Trophoblast cell (in vitro differentiated cells and primary cell): ENCODE measurements at regions not wholly inside any gene's neighbourhood (a gene's known extent, or its start where the extent isn't known, plus 50 kb on each side); places are given as distances from the start of the nearest gene placed in this dataset.
"Not testable (repeated sequence)": the region's sequence is repeated elsewhere in the genome, so short reads cannot be mapped to it uniquely, and the experiment has no call there.

Experiments used
- DNase-seq, 2 donors: peaks; one replicate each; pipeline ENCODE4 v3.0.0-alpha.2; 2016
- H2AFZ ChIP-seq: 2 replicates; pipeline ENCODE4 v1.6.1; 2013; ENCODE audit warnings: low read length, moderate library complexity, mild to moderate bottlenecking; ENCODE audit not compliant: insufficient read depth, poor library complexity
- H2AK5ac ChIP-seq: 2 replicates; pipeline ENCODE4 v1.6.1; 2013; ENCODE audit warnings: mild to moderate bottlenecking, low read length
- H2BK120ac ChIP-seq: 2 replicates; pipeline ENCODE4 v1.6.1; 2013; ENCODE audit warnings: low read length, mild to moderate bottlenecking, moderate library complexity; ENCODE audit not compliant: insufficient read depth, poor library complexity
- H2BK12ac ChIP-seq: 2 replicates; pipeline ENCODE4 v1.6.1; 2013; ENCODE audit warnings: mild to moderate bottlenecking, low read length, moderate library complexity
- H2BK5ac ChIP-seq: 2 replicates; pipeline ENCODE4 v1.6.1; 2013; ENCODE audit warnings: low read length, low read depth, moderate library complexity, mild to moderate bottlenecking; ENCODE audit not compliant: poor library complexity
- H3K14ac ChIP-seq: 2 replicates; pipeline ENCODE4 v1.6.1; 2013; ENCODE audit warnings: mild to moderate bottlenecking, low read length
- H3K18ac ChIP-seq: 2 replicates; pipeline ENCODE4 v1.6.1; 2013; ENCODE audit warnings: mild to moderate bottlenecking, low read length
- H3K23ac ChIP-seq: 2 replicates; pipeline ENCODE4 v1.6.1; 2013; ENCODE audit warnings: low read length
- H3K27ac ChIP-seq: 2 replicates; pipeline ENCODE4 v1.5.1; 2013; ENCODE audit warnings: low read depth, mild to moderate bottlenecking, inconsistent platforms, low read length, moderate library complexity
- H3K27me3 ChIP-seq: 2 replicates; pipeline ENCODE4 v1.6.1; 2013; ENCODE audit warnings: inconsistent platforms, mild to moderate bottlenecking, low read length, moderate library complexity; ENCODE audit not compliant: insufficient read depth
- H3K36me3 ChIP-seq, 2 experiments: 1 replicate in 1 of 2; 2 replicates in 1 of 2; pipeline ENCODE4 v1.6.1; 2013; ENCODE audit warnings: low read length in 2 of 2, mild to moderate bottlenecking in 2 of 2, moderate library complexity in 1 of 2; ENCODE audit not compliant: insufficient read depth in 2 of 2, control insufficient read depth in 1 of 2
- H3K4ac ChIP-seq: 2 replicates; pipeline ENCODE4 v1.6.1; 2013; ENCODE audit warnings: low read depth, mild to moderate bottlenecking, low read length, moderate library complexity
- H3K4me1 ChIP-seq, 2 experiments: 1 replicate in 1 of 2; 2 replicates in 1 of 2; pipeline ENCODE4 v1.6.1; 2013; ENCODE audit warnings: low read length in 2 of 2, mild to moderate bottlenecking in 2 of 2, moderate library complexity in 1 of 2; ENCODE audit not compliant: insufficient read depth in 2 of 2, control insufficient read depth in 1 of 2
- H3K4me2 ChIP-seq: 2 replicates; pipeline ENCODE4 v1.6.1; 2013; ENCODE audit warnings: inconsistent platforms, mild to moderate bottlenecking, low read length, moderate library complexity
- H3K4me3 ChIP-seq: 2 replicates; pipeline ENCODE4 v1.5.1; 2013; ENCODE audit warnings: mild to moderate bottlenecking, low read depth, low read length, inconsistent platforms
- H3K79me1 ChIP-seq: one replicate; pipeline ENCODE4 v1.6.1; 2013; ENCODE audit warnings: low read length
- H3K79me2 ChIP-seq: 2 replicates; pipeline ENCODE4 v1.6.1; 2013; ENCODE audit warnings: low read length, mild to moderate bottlenecking; ENCODE audit not compliant: control insufficient read depth, insufficient read depth, poor library complexity
- H3K9ac ChIP-seq: 2 replicates; pipeline ENCODE4 v1.6.1; 2013; ENCODE audit warnings: mild to moderate bottlenecking, low read length
- H3K9me3 ChIP-seq: 2 replicates; pipeline ENCODE4 v1.6.1; 2013; ENCODE audit warnings: low read depth, mild to moderate bottlenecking, control low read depth, inconsistent platforms, low read length; ENCODE audit not compliant: insufficient read depth
- H4K12ac ChIP-seq: 2 replicates; pipeline ENCODE4 v1.6.1; 2013; ENCODE audit warnings: low read depth, mild to moderate bottlenecking, low read length, moderate library complexity
- H4K8ac ChIP-seq: 2 replicates; pipeline ENCODE4 v1.6.1; 2013; ENCODE audit warnings: low read depth, mild to moderate bottlenecking, low read length, moderate library complexity
- H4K91ac ChIP-seq: one replicate; pipeline ENCODE4 v1.6.1; 2013; ENCODE audit warnings: low read depth, mild to moderate bottlenecking, low read length, moderate library complexity
- WGBS: extraction: QIAGEN DNeasy Blood & Tissue Kit; methylation state at CpG from one replicate; pipeline ENCODE4 v1.1.7; 2013; ENCODE audit warnings: missing lambda C conversion rate; ENCODE audit not compliant: insufficient read length, insufficient coverage; ENCODE audit errors: extremely low coverage; 5-methylcytosine and 5-hydroxymethylcytosine counted together

DNA sequence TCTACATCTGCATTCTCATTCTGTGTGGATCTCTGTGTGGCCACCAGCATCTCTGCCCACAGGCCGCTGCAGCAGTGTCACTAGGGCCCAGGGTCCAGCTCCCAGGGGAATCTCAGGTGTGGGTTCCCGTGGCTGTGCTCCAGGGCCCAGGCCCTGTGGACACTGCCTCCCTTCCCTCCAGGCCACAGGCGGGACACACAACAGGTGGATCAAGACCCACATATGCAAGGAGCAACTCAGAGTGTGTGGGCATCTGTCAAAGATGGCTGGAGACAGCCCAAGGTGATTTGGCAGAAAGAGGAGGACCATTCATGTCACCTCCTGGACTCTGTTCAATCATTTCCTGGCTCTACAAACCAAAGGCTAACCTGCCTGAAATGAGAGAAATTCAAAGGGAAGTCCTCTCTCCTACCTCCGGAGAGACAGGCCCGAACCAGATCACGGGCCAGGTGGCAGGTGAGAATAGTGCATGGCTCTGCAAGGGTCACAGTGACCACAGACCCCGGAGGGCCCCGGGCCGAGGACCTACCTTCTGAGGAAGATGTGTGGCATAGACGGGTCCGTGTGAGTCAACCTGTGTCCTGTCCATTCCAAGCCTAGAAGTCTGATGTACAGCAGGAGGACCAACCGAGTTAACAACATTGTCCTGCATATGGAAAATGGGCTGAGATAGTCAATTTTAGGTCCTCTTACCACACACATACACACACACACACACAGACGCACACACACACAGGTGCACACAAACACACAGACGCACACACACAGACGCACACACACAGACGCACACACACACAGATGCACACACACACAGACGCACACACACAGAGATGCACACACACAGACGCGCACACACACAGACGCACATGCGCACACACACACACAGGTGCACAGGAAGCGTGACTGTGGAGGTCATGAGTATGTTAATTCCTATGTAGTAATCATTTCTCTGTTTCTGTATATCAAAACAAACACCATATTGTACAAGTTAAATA lies 1068.5 kb downstream of the BRD1 start:
- Histone ChIP-seq H3K4ac (no peak overlapping the region), H3K79me2 (no peaks in the 10 kb centered on the region), H3K27ac (no peak overlapping the region), H3K4me2 (no peak overlapping the region), H3K79me1 (no peaks in the 10 kb centered on the region), H2BK5ac (no peak overlapping the region), H3K27me3 (no peaks in the 10 kb centered on the region), H3K18ac (no peak overlapping the region), H3K4me1 (no peaks in the 10 kb centered on the region), H2AFZ (no peak overlapping the region), H2AK5ac (no peak overlapping the region), H3K14ac (no peak overlapping the region), H4K12ac (no peak overlapping the region), H4K91ac (no peak overlapping the region), H3K9ac (no peak overlapping the region), H4K8ac (no peak overlapping the region), H2BK120ac (no peak overlapping the region), H3K23ac (no peak overlapping the region), H3K9me3 (peaks cover 12% of the 10 kb centered on the region), H3K4me3 (peak overlapping the region; percentile 8), H3K36me3 (no peaks in the 10 kb centered on the region), H2BK12ac (no peak overlapping the region)
- no peak for DNase-seq
- WGBS: no CpG with 5 or more reads among the region's 22 CpGs

GRCh38 chr22:48757985-48758561 lies 1069.6 kb downstream of the BRD1 start:
- WGBS: no CpG with 5 or more reads among the region's 17 CpGs
- H3K27me3 ChIP-seq: no peaks in the 10 kb centered on the region

GRCh38 chr22:48757581-48757980 lies 1070.1 kb downstream of the BRD1 start:
- Histone ChIP-seq H3K4ac (no peak overlapping the region), H3K9me3 (peaks cover 16% of the 10 kb centered on the region), H4K91ac (no peak overlapping the region), H3K9ac (no peak overlapping the region), H3K4me1 (no peaks in the 10 kb centered on the region), H3K18ac (no peak overlapping the region), H3K23ac (no peak overlapping the region), H3K27ac (no peak overlapping the region), H2BK12ac (no peak overlapping the region), H3K4me2 (no peak overlapping the region), H2AFZ (no peak overlapping the region), H4K8ac (no peak overlapping the region), H3K79me2 (no peaks in the 10 kb centered on the region), H3K14ac (no peak overlapping the region), H3K79me1 (no peaks in the 10 kb centered on the region), H3K27me3 (no peaks in the 10 kb centered on the region), H2BK120ac (no peak overlapping the region), H2AK5ac (no peak overlapping the region), H4K12ac (no peak overlapping the region), H3K4me3 (no peak overlapping the region), H2BK5ac (no peak overlapping the region), H3K36me3 (no peaks in the 10 kb centered on the region)
- no CpG with 5 or more reads among the region's 7 CpGs for WGBS
- no peak for DNase-seq

More at GRCh38 chr22:48757985-48758561, 1069.6 kb downstream of the BRD1 start:
- Histone ChIP-seq H2BK120ac (no peak overlapping the region), H3K9me3 (peaks cover 16% of the 10 kb centered on the region), H3K14ac (no peak overlapping the region), H3K27ac (no peak overlapping the region), H3K4me1 (no peaks in the 10 kb centered on the region), H3K23ac (no peak overlapping the region), H3K79me2 (no peaks in the 10 kb centered on the region), H2AK5ac (no peak overlapping the region), H4K91ac (no peak overlapping the region), H3K9ac (no peak overlapping the region), H3K4me3 (no peak overlapping the region), H2AFZ (no peak overlapping the region), H3K4ac (no peak overlapping the region), H4K8ac (no peak overlapping the region), H3K18ac (no peak overlapping the region), H2BK12ac (no peak overlapping the region), H3K4me2 (no peak overlapping the region), H2BK5ac (no peak overlapping the region), H3K79me1 (no peaks in the 10 kb centered on the region), H3K36me3 (no peaks in the 10 kb centered on the region), H4K12ac (no peak overlapping the region)
- no peak for DNase-seq

DNA sequence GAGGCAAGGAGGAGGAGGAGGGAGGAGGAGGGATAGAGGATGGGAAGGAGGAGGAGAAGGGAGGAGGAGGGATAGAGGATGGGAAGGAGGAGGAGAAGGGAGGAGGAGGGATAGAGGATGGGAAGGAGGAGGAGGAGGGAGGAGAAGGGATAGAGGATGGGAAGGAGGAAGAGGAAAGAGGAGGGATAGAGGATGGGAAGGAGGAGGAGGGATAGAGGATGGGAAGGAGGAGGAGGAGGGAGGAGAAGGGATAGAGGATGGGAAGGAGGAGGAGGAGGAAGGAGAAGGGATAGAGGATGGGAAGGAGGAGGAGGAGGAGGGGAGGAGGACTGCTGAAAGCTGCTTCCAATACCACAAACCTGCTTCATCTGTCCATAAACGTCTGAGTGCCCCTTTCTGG lies 1070.5 kb downstream of the BRD1 start:
- not testable (repeated sequence) for H4K12ac ChIP-seq, H2AK5ac ChIP-seq, H4K91ac ChIP-seq, H3K23ac ChIP-seq, H3K4me3 ChIP-seq, H2AFZ ChIP-seq, DNase-seq, H3K4ac ChIP-seq, H2BK5ac ChIP-seq, H3K36me3 ChIP-seq, H3K18ac ChIP-seq, H3K4me1 ChIP-seq, H3K27ac ChIP-seq, H2BK120ac ChIP-seq, H3K9ac ChIP-seq, H3K14ac ChIP-seq, H3K79me1 ChIP-seq, H3K4me2 ChIP-seq, H4K8ac ChIP-seq, H3K79me2 ChIP-seq, H2BK12ac ChIP-seq, H3K27me3 ChIP-seq
- WGBS: no CpG with 5 or more reads among the region's 1 CpG
- peaks cover 16% of the 10 kb centered on the region for H3K9me3 ChIP-seq
